WTC11 (cell line): ENCODE measurements at regions not wholly inside any gene's neighbourhood (a gene's known extent, or its start where the extent isn't known, plus 50 kb on each side); places are given as distances from the start of the nearest gene placed in this dataset.

ENCODE experiments used
- ATAC-seq: fragments of 200-7000 bp; cut with Tn5 transposase; 2 replicates; pipeline ENCODE4 v1.10.0; 2021; ENCODE audit warnings: mild to moderate bottlenecking, moderate library complexity
- CTCF ChIA-PET: fragments of 300-600 bp; sonication (Branson Sonifier 250); formaldehyde crosslinking; loops from one replicate; lab custom pipeline; 2021; ENCODE audit warnings: antibody characterized with exemption; lab: Charles Lee
- POLR2A ChIA-PET: fragments of 350-600 bp; sonication (Branson Sonifier 250); formaldehyde crosslinking; loops from one replicate; lab custom pipeline; 2021; ENCODE audit warnings: antibody characterized with exemption; lab: Charles Lee
- DNase-seq: peaks from one replicate; pipeline ENCODE4 v3.0.0; 2021; ENCODE audit warnings: low spot score
- H3K27ac Mint-ChIP-seq: 2 replicates; pipeline ENCODE4 v1.8.0; 2021; ENCODE audit warnings: mixed read lengths
- H3K27me3 Mint-ChIP-seq: 2 replicates; pipeline ENCODE4 v1.8.0; 2021; ENCODE audit warnings: low read depth, mild to moderate bottlenecking, moderate library complexity, mixed read lengths
- H3K36me3 Mint-ChIP-seq: 2 replicates; pipeline ENCODE4 v1.8.0; 2021; ENCODE audit warnings: mixed read lengths
- H3K4me1 Mint-ChIP-seq: 2 replicates; pipeline ENCODE4 v1.8.0; 2022; ENCODE audit warnings: mixed read lengths
- H3K4me3 Mint-ChIP-seq: 2 replicates; pipeline ENCODE4 v1.8.0; 2021; ENCODE audit warnings: mild to moderate bottlenecking, moderate library complexity, mixed read lengths
- H3K9me3 Mint-ChIP-seq: 2 replicates; pipeline ENCODE4 v1.8.0; 2021; ENCODE audit warnings: mixed read lengths
- CBFB ChIP-seq: sonication (generic); formaldehyde crosslinking; IDR thresholded peaks from 2 replicates; pipeline ENCODE4 v1.8.1; 2022; ENCODE audit warnings: mild to moderate bottlenecking, low read depth, missing genetic modification reagents
- CTCF ChIP-seq: fragments of 200-600 bp; IDR thresholded peaks from 2 replicates; pipeline ENCODE4 v1.8.0; 2022; ENCODE audit warnings: antibody characterized with exemption
- E2F5 ChIP-seq: sonication (generic); formaldehyde crosslinking; IDR thresholded peaks from 2 replicates; pipeline ENCODE4 v1.8.1; 2022; ENCODE audit warnings: mild to moderate bottlenecking, moderate library complexity, missing genetic modification reagents
- IRF2 ChIP-seq: sonication (generic); formaldehyde crosslinking; IDR thresholded peaks from 2 replicates; pipeline ENCODE4 v1.8.0; 2022; ENCODE audit warnings: low read depth, missing genetic modification reagents, borderline replicate concordance
- JAZF1 ChIP-seq: fragments of 250-450 bp; sonication (Bioruptor Pico); IDR thresholded peaks from 2 replicates; pipeline ENCODE4 v1.9.0; 2021; ENCODE audit warnings: moderate library complexity, mild to moderate bottlenecking, inconsistent platforms
- MLX ChIP-seq: sonication (generic); formaldehyde crosslinking; IDR thresholded peaks from 2 replicates; pipeline ENCODE4 v1.8.1; 2023; ENCODE audit warnings: mild to moderate bottlenecking, missing genetic modification reagents, moderate library complexity
- PRRX2 ChIP-seq: fragments of 250-450 bp; sonication (Bioruptor Pico); IDR thresholded peaks from 2 replicates; pipeline ENCODE4 v1.8.0; 2021; ENCODE audit warnings: mild to moderate bottlenecking
- TEAD1 ChIP-seq: sonication (generic); formaldehyde crosslinking; IDR thresholded peaks from 2 replicates; pipeline ENCODE4 v1.8.0; 2022; ENCODE audit warnings: mild to moderate bottlenecking, missing genetic modification reagents
- ZNF138 ChIP-seq: sonication (generic); formaldehyde crosslinking; conservative IDR thresholded peaks from 2 replicates; pipeline ENCODE4 v1.8.1; 2022; ENCODE audit warnings: mild to moderate bottlenecking, moderate library complexity, missing genetic modification reagents
- ZNF219 ChIP-seq: sonication (generic); formaldehyde crosslinking; IDR thresholded peaks from 2 replicates; pipeline ENCODE4 v1.8.0; 2023; ENCODE audit warnings: missing genetic modification reagents, mild to moderate bottlenecking, borderline replicate concordance
- ZNF263 ChIP-seq: sonication (generic); formaldehyde crosslinking; IDR thresholded peaks from 2 replicates; pipeline ENCODE4 v1.8.1; 2022; ENCODE audit warnings: low read depth, mild to moderate bottlenecking, moderate library complexity, missing genetic modification reagents
- ZSCAN18 ChIP-seq: fragments of 250-450 bp; sonication (Bioruptor Pico); IDR thresholded peaks from 2 replicates; pipeline ENCODE4 v2.1.2; 2022; ENCODE audit warnings: mild to moderate bottlenecking, moderate library complexity
- TF ChIP-seq, protein P1 (sequence below): sonication (generic); formaldehyde crosslinking; IDR thresholded peaks from 2 replicates; pipeline ENCODE4 v1.8.0; 2023; ENCODE audit warnings: missing genetic modification reagents, mild to moderate bottlenecking, borderline replicate concordance
- TF ChIP-seq, protein P2 (sequence below): sonication (generic); formaldehyde crosslinking; IDR thresholded peaks from 2 replicates; pipeline ENCODE4 v1.8.1; 2023; ENCODE audit warnings: mild to moderate bottlenecking, missing genetic modification reagents, borderline replicate concordance
- TF ChIP-seq, protein P3 (sequence below): sonication (generic); formaldehyde crosslinking; IDR thresholded peaks from 2 replicates; pipeline ENCODE4 v1.8.1; 2022; ENCODE audit warnings: low read depth, missing genetic modification reagents, borderline replicate concordance
- TF ChIP-seq, protein P4 (sequence below): sonication (generic); formaldehyde crosslinking; IDR thresholded peaks from 2 replicates; pipeline ENCODE4 v1.8.0; 2022; ENCODE audit warnings: mild to moderate bottlenecking, missing genetic modification reagents

DNA sequence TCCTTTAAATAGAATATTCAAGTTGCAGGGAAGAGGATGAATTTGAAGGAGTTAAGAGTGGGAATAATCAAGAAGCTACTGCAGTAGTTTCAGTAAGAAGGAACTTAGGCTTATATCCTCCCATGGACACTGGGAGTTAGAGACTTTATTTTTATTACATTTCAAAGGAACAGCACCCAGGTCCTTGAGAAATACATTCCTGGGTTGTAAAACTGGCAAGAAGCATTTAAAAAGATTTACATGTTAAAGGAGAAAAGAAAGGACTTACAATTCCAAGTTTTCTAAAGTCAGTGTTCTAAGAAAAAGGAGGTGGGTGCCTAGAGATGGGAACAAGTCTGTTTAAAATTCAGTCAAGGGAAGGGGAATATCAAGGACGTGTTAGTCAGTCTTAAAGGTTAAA, 306.9 kb downstream of the JRKL start (continued):
- TF ChIP-seq, protein P1, sequence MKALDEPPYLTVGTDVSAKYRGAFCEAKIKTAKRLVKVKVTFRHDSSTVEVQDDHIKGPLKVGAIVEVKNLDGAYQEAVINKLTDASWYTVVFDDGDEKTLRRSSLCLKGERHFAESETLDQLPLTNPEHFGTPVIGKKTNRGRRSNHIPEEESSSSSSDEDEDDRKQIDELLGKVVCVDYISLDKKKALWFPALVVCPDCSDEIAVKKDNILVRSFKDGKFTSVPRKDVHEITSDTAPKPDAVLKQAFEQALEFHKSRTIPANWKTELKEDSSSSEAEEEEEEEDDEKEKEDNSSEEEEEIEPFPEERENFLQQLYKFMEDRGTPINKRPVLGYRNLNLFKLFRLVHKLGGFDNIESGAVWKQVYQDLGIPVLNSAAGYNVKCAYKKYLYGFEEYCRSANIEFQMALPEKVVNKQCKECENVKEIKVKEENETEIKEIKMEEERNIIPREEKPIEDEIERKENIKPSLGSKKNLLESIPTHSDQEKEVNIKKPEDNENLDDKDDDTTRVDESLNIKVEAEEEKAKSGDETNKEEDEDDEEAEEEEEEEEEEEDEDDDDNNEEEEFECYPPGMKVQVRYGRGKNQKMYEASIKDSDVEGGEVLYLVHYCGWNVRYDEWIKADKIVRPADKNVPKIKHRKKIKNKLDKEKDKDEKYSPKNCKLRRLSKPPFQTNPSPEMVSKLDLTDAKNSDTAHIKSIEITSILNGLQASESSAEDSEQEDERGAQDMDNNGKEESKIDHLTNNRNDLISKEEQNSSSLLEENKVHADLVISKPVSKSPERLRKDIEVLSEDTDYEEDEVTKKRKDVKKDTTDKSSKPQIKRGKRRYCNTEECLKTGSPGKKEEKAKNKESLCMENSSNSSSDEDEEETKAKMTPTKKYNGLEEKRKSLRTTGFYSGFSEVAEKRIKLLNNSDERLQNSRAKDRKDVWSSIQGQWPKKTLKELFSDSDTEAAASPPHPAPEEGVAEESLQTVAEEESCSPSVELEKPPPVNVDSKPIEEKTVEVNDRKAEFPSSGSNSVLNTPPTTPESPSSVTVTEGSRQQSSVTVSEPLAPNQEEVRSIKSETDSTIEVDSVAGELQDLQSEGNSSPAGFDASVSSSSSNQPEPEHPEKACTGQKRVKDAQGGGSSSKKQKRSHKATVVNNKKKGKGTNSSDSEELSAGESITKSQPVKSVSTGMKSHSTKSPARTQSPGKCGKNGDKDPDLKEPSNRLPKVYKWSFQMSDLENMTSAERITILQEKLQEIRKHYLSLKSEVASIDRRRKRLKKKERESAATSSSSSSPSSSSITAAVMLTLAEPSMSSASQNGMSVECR (CRISPR knock-in tag), result no peak
- TF ChIP-seq ZNF219 (CRISPR knock-in tag) (no peak), JAZF1 (CRISPR knock-in tag) (no peak), MLX (CRISPR knock-in tag) (no peak), E2F5 (CRISPR knock-in tag) (no peak)
- TF ChIP-seq, protein P2, sequence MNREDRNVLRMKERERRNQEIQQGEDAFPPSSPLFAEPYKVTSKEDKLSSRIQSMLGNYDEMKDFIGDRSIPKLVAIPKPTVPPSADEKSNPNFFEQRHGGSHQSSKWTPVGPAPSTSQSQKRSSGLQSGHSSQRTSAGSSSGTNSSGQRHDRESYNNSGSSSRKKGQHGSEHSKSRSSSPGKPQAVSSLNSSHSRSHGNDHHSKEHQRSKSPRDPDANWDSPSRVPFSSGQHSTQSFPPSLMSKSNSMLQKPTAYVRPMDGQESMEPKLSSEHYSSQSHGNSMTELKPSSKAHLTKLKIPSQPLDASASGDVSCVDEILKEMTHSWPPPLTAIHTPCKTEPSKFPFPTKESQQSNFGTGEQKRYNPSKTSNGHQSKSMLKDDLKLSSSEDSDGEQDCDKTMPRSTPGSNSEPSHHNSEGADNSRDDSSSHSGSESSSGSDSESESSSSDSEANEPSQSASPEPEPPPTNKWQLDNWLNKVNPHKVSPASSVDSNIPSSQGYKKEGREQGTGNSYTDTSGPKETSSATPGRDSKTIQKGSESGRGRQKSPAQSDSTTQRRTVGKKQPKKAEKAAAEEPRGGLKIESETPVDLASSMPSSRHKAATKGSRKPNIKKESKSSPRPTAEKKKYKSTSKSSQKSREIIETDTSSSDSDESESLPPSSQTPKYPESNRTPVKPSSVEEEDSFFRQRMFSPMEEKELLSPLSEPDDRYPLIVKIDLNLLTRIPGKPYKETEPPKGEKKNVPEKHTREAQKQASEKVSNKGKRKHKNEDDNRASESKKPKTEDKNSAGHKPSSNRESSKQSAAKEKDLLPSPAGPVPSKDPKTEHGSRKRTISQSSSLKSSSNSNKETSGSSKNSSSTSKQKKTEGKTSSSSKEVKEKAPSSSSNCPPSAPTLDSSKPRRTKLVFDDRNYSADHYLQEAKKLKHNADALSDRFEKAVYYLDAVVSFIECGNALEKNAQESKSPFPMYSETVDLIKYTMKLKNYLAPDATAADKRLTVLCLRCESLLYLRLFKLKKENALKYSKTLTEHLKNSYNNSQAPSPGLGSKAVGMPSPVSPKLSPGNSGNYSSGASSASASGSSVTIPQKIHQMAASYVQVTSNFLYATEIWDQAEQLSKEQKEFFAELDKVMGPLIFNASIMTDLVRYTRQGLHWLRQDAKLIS (CRISPR knock-in tag), result no peak

GRCh38 chr11:96697466-96697865, 307.7 kb downstream of the JRKL start:
- ATAC-seq (no peak), DNase-seq (no peak)
- no peaks in the 10 kb centered on the region for H3K36me3 Mint-ChIP-seq
- peaks cover 95% of the 10 kb centered on the region for H3K27me3 Mint-ChIP-seq
- POLR2A ChIA-PET, result no interaction called here
- H3K4me3 Mint-ChIP-seq, result no peak overlapping the region
- peaks cover 15% of the 10 kb centered on the region for H3K4me1 Mint-ChIP-seq
- H3K27ac Mint-ChIP-seq, result no peak overlapping the region
- H3K9me3 Mint-ChIP-seq, result no peaks in the 10 kb centered on the region
- CTCF ChIA-PET, result no interaction called here
- no peak for TF ChIP-seq IRF2 (CRISPR knock-in tag)
- no peak for TF ChIP-seq ZNF263
- no peak for TF ChIP-seq PRRX2 (CRISPR knock-in tag)
- TF ChIP-seq ZNF138, result no peak
- TF ChIP-seq, protein P3, sequence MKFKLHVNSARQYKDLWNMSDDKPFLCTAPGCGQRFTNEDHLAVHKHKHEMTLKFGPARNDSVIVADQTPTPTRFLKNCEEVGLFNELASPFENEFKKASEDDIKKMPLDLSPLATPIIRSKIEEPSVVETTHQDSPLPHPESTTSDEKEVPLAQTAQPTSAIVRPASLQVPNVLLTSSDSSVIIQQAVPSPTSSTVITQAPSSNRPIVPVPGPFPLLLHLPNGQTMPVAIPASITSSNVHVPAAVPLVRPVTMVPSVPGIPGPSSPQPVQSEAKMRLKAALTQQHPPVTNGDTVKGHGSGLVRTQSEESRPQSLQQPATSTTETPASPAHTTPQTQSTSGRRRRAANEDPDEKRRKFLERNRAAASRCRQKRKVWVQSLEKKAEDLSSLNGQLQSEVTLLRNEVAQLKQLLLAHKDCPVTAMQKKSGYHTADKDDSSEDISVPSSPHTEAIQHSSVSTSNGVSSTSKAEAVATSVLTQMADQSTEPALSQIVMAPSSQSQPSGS (CRISPR knock-in tag), result no peak
- no peak for TF ChIP-seq CBFB (CRISPR knock-in tag)
- TF ChIP-seq, protein P2 (CRISPR knock-in tag), result no peak
- TF ChIP-seq CTCF, result no peak
- TF ChIP-seq, protein P4, sequence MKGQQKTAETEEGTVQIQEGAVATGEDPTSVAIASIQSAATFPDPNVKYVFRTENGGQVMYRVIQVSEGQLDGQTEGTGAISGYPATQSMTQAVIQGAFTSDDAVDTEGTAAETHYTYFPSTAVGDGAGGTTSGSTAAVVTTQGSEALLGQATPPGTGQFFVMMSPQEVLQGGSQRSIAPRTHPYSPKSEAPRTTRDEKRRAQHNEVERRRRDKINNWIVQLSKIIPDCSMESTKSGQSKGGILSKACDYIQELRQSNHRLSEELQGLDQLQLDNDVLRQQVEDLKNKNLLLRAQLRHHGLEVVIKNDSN, result no peak
- TF ChIP-seq TEAD1 (CRISPR knock-in tag), result no peak
- no peak for TF ChIP-seq ZSCAN18
